ENCODE measurements at regions not wholly inside any gene's neighbourhood (a gene's known extent, or its start where the extent isn't known, plus 50 kb on each side); places are given as distances from the start of the nearest gene placed in this dataset.
A peak's percentile ranks its signal among the peaks of the same experiment; 100 is the strongest.

DNA sequence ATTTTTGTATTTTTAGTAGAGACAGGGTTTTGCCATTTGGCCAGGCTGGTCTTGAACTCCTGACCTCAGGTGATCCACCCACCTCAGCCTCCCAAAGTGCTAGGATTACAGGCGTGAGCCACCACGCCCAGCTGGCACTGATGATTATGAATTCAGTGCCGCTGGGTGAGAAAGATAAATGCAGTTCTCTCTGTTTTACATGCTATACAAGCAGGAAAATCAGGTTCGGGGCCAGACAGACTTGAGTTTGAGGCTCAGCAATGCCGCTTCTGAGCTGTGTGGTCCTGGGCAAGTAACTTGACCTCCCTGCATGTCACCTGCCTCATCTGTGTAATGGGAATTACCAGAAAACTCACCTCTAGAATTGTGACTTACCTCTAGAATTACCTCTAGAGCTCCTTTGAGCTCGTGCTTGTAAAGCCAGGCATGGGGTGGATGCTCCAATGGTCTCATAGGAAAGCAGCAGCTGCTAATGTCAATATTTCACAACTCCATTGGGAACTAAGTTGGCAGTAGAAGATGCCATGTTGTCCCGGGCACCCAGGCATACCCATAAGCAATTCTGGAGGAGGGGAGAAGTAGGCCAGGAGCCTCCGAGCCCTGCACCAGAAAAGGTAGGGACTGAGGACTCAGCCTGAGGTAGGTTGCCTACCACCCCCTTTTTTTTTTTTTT lies 119.8 kb upstream of the SLC25A33 start:
- DNase-seq: no peak

DNA sequence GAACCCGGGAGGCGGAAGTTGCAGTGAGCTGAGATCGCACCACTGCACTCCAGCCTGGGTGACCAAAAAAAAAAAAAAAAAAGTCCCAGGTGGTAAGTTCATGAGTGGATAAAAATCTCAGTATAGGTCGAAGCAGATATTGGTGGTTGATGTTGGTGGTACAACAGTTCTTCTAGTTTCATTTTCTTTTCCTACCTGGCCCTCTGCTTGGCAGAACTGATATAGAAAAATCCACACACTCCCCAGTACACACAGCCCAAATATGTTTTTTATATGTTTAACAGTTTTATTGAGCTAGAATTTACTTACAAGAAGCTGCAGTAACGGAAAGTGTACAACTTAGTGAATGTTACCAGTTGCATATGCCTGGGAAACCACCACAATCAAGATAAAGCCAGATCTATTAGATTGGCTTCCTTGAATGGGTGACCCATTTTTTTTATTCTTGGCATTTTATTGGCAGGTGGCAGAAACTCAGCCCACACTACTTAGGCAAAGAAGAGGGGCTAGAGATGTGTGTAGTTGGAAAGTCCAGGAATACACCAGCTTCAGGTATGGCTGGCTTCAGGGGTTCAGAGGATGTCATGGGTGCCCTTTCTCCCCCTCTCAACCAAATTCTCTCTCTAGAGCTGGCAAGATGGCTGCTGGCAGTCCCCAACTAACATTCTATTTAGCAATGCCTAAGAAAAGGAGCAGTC lies 118.3 kb upstream of the SLC25A33 start:
- no peak for DNase-seq

DNA sequence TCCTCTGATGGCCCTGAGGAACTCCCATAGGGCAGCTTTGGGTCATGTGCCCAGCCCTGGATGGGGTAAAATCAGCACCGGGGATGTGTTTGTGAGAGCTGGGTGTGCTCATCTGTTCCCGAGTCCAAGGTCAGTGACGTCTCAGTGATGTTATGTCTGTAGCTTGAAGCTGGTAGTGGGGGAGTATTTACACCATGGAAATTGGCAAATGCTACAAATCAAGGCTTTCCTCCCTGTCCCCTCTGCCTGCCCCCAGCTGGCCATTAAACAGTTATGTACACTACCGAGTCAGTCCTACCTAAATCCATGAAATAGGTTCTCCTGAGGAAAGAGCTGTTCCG lies 117.8 kb upstream of the SLC25A33 start:
- no peak for DNase-seq

DNA sequence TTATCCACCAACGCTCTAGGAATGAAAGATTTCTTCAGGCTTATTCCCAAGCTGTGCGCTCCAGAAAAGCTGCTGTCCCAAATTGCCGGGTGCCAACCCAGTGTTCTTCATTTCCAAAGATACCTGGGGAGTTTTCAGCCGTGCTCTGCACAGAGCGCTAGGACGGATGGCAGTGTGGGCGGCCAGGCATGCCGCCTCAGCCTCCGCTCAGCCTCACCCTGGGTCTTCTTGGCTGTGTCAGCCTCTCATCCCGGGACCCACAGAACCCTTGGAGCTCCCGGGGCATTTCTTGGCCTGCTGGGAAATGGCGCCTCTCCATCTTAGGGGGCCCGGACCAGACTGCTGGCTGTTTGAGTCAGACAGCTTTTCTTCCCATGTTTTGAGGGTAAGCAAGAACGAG lies 116.9 kb upstream of the SLC25A33 start:
- DNase-seq: no peak

DNA sequence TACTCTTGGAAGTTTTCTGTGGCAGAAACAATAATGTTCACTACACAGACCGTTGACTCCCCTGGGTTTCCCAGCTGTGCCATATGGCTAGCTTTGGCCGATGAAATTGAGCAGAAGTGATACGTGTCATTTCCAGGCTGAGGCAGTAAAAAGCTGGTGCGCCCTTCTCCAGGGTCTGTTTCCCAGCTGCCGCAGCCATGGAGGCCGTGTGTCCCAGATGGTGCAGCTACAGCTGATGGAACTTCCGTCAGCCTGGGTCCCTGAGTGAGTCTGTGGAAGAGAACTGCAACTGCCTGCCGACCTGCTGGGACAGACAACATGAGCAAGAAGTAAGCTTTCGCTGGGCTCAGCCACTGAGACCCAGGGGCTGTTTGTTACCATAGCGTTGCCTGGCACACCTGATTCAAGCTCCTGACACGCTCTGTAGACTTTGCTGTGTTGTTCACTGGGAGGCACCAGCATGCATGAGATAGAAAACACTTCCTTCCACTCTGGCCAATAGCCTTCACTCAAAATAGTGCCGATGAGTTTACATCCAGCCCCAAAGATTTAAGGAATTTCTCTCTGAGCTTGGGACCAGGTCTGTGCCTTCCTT lies 116.3 kb upstream of the SLC25A33 start:
- no peak for DNase-seq

DNA sequence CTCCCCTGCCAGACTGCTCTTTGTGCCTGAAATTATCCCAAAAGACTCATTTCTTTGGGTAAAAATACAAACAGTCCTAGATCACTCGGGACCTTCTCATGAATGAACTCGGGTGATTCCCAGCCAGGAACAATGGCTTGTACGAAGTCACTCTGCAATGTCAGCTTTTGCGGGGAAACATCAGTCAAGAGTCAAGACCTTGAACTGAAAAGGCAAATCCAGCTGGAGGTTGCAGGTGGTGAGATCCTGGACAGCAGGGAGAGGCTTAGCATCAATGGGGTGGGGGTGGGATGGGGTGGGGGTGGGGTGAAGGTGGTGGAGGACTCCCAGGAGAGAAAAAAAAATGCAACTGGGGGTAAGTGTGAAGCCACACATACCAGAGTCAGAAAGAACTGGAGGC lies 115.0 kb upstream of the SLC25A33 start:
- DNase-seq: no peak

DNA sequence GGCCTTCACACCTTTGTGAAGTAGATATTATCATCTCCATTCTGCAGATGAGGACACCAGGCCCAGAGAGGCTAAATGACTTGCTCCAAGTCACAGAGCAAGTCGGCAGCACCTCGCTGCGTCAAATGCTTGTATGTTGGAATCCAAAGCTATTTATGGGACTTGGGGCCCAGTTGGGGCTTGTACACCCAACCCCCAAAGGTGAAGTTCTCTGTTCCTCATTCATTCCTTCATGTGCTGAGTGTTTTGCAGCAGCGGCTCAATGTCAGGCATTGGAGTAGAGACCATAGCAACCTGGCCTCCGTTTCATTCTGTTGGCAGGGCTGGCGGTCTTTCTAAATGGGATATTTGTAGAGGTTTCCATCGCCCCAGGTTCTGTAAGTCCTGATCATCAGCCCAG lies 113.4 kb upstream of the SLC25A33 start:
- no peak for DNase-seq

DNA sequence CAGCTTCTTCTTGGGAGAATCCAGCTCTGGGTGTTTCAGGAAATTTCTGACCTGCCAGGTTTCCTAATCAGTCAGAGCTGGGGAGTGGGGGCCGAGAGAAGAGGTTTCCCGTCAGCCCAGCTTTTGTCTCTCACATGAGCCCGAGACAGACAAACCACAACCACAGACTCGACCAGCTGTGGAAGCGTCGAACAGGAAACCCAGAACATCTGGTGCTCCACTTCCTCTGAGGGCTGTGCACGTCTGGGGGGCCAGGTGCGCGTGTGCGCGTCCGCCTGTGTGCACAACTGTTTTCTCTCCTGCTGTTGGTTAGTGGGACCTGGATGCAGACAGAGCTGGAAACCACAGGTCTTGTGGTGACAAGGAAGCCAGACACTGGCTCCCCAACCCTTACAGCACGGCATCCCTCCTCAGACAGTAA lies 113.0 kb upstream of the SLC25A33 start:
- DNase-seq: peak; percentile 70

DNA sequence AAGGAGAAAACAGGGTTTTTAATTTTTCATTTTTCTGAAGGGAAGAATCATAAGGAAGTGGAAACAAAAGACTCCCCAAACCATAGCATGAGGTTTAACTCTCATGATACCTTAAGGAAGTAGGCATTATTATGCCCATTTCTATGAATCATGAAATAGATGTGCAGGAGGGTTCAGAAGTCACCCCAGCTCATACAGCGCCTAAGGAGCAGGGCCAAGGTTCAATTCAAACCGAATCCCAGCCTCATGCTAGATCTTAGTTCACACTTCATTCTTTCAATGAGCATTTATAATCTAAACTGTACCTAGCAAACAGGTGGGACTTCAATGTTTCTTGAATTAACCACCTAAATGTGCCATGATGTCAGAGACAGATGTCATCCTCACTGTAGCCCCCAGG lies 111.9 kb upstream of the SLC25A33 start:
- DNase-seq: no peak

DNA sequence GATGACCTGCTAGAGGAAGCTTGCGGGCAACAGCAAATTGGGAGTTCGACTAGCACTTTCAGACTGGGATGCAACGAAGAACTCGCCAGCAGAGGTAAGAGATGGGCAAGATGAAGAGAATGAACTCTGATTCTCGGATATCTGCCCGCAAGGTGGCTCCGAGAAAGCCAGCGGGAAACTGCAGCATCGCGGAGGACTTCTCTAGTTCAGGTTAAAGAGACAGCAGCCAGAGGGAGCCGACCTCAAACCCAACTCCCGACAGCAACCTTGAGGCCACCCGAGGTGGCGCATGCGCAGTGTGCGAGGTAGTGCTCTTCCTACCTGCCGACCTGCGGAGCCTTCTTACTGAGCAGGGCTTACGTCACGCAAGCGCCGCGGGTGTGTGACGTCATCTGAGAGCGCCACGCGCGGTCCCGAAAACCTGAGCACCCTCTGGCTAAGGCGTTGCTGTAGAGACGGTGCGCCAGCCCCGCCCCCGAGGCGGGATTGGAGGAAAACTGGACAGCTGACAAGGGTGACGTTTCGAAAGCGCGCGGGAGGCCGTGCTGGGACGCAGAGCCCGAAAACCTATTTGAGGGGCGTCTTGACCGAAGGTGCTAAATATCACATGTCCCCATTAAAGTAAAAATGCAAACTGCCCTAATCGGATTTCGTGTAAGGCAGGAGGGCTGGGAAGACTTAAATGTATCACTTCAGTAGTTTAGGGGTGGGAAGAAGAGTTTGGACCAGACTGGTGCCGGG lies 110.5 kb upstream of the SLC25A33 start:
- peak; percentile 98 for DNase-seq

DNA sequence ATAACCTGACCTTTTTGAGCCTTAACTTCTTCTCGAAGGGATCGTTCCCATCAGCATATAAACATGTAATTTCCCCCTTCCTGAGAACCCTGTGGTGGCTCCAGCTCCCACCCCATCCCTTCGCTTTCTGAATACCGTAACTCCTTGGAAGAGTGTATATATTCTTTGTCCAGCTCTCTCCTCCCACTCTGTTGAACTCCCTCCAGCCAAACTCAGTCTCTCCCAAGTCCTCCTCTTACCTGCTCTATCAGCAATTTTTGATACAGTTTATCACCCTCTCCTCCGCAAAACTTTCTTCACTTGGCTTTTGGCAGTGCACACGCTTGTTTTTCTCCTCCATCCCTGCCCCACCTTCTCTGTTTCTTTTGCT lies 109.9 kb upstream of the SLC25A33 start:
- DNase-seq: no peak

DNA sequence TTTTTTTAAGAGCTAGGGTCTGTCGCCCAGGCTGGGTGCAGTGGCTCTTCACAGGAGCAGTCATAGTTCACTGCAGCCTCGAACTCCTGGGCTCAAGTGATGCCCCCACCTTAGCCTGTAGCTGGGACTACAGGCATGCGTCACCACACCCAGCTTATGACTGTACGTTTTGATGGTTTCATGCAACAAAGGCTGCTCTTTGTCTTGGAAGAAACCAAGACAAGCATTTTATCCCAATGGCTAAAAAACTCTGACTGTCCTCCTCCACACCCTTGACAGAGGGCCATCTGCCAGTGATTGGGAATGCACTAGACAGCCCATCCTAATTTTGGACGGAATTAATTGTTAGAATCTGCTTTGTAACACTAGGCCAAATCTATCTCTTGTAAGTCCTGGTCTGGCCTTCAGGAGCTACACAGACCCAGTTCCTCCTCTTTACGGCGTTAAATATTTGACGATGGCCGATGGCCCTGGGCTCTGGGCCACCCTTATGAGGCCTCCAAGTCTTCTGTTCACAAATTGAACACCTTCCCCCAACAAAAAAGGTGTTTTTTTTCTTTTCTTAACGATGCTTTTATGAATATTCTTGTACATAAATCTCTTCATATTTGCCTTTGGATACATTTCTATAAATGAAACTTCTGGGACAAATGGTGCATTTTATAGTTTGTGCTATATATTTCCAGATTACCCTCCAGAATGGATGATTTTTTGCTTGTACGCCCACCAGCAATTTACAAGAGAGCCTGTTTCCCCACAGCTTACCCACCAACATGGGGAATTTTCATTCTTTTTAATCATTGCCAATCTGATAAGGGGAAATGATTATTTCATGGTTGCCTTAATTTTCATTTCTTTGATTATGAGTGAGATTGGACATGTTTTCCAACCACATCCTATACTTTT lies 104.8 kb upstream of the SLC25A33 start:
- DNase-seq: no peak

DNA sequence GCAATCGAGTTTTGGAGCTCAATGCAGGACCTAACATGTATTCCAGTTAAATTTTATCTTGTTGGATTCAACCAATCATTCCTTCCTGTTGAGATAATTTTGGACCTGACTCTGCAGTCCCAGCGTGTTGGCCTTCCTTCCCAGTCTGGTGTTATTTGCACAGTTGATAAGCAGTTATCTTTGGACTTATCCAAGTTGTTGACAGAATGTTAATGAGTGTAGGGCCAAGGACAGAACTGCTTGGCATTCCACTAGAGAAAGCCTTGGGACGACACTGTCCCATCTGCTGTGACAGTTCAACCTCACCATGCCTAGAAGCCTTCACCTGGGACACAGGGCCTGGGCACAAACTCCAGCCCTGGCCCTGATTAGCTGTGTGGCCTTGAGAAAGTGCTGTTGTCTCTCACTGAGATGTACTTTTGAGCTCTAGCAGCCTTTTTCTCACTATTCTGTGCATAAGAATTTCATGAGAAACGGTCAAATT lies 104.1 kb upstream of the SLC25A33 start:
- DNase-seq: no peak

DNA sequence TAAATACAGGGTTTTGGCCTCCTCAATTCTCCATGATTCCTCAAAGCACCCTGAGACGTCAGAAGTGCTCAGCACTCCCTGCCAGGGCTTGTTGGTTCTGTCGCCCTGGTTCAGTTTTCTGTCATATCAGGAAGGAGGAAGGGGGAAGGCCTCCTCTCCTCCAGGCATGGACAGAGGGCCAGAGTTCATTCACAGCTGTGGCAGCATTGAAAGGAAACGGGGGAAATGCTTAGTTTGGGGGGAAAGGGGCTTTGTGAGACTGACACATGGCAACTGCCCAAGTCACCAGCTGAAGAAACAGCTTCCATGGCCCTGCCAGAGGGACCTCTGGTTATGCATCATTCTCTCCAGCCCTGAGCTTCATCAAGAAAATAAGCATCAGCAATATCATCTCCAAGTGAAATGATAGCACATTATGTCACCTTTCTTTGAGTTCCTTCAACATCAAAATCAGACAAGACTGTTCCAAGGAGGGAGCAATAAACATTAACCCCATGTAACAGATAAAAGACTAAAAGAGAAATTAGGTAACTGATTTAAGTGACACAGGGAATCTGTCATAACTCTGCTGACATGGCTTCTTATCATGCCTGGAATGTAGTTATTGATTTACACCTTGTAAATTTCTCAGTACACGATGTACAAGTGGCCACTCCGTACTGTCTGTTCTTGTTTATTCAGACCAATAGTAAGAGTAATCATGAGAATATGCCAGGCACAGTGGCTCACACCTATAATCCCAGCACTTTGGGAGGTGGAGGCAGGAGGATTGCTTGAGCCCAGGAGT lies 103.2 kb upstream of the SLC25A33 start:
- DNase-seq: no peak

DNA sequence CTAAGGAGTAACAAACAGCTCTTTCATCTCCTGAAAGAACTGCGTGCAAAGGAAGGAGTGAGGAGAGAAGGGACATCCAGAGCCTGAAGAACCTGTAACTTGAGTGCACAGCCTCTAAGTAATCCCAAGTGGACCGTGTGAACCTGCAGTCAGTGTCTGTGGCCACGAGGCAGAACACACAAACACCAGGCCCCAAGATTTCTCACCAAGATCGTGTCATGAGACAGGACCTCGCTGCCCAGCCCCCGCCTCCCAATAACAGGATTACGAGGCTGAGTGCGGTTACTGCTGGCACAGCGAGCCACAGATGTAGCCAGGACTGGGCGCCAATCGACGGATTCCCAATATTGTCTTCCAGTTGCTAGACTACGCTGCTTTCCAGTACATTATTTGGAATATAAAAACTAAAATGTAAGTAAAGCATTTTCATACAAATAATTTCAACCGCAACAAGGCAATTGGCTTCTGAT lies 101.3 kb upstream of the SLC25A33 start:
- DNase-seq: no peak

DNA sequence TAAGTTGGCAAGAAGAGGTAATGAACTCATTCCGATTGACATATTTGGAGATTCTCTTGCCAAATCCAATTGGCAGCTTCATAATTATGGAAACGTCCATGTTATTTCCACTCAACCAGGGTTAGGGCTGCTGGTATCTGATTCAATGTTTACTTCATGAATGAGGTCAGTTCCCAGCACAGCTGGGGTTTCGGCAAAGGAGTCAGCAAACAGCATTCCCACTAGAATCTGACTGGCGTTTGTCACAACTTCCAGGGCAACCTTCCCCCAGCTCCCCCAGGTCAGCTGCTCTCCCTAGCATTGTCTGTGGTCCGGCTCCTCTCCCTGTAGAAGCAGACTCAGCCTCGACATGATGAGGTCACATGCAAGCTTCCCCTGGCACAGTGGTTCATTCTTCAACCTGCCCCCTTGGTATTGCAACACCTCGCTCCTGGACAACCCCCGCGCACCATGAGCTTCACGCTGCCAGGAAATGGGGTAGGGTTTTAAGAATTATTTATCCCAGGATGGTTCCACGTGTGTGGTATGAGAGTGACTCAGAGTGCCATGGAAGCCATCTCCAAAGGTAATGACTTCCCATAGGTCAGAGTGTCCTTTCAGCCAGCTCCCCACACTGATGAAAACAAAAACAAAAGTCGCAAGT lies 100.7 kb upstream of the SLC25A33 start:
- DNase-seq: no peak

DNA sequence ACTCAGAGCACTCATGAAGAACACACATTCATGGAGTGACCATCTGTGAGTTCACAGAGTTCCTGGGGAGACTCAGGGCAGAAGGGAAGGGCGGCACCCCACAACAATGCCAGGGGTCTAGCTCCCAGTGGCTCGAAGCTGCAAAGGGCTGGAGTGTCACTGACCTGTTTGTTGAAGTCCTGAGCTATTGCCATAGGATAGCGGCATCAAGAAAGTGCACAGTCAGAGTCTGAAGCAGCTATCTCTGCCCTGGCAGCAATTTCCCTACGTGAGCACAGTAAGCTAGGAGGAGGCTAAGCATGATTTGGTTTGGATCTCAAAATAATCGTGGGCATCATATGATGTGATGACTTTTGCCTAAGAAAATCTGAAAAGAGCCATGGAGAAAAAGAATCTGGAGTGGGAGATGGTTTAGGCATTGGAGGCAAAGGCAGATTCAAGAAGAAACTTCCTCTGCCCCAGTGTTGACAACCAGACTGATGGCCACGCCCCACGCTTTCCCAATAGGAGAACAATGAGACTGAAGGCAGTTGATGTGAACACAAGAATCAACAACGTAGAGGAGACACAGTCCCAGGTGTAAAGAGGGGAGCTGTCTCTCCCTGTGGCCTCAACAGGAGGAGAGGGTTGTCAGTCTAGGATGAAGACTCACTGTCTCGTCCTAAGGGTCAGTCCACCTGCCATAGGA lies 100.0 kb upstream of the SLC25A33 start:
- DNase-seq: no peak

DNA sequence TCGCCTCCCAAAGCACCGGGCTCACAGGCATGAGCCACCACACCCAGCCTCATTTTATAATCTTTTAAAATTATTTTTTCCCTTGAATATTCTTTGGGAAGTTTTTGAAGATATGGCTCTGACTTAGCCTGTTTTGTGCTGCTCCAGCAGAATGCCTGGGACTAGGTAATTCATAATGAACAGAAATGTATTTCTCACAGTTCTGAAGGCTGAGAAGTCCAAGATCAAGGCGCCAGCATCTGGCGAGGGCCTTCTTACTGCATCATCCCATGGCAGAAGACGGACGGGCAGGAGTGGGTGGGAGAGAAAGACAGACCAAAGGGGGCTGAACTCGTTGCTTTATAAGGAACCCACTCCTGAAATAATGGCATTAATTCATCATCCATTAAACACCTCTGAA lies 99.0 kb upstream of the SLC25A33 start:
- DNase-seq: no peak

DNA sequence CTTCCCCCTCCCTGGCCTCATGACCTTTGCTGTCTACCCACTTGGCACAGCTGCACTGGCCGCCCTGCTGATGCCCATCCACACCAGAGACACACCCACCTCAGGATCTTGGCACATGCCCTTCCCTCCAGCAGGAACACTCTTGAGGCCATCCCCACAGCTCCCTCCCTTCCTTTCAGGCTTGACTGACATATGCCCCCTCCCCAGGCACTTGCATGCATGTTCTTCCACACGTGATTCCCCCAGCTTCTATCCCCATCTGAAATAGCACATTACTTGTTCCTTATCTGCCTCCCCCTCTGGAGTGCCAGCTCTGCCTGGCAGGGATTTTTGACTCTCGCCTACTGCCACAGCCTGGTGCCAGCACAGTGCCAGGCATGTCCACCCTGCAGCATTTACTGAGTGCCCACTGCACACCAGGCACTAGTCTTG lies 98.5 kb upstream of the SLC25A33 start:
- DNase-seq: no peak

DNA sequence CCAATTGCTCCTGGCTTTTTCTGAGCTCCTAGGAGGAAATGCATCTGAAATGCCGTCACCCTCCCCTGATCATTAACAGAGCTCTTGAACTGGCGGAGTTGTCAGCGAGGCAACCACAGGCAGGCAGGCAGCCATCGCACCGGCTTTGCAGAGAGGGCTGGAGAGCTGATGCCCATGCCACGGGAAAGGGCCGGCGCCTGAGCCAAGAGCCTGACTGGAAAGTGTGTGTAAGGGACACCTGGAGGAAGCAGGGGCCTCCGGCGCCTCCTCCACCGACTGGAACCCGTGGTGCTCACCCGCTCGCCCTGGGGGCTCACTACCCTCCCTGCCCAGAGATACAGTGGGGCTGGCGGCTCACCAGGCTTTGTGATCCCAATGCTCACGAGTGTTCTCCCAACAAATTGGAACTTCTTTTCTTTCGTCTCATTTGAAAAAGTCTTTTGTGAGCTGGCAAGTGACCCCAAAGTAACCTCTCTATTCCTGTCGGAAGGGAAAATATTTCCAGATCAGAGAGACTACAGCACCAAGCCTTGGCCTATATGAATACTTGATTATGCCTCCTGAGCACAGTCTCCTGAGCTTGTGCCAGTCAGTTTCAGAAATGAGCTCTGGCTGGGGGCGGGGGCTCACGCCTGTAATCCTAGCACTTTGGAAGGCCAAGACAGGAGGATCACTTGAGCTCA lies 97.7 kb upstream of the SLC25A33 start:
- DNase-seq: no peak

Measured in T-helper 9 cell (primary cell).